Mesodermal cell (in vitro differentiated cells): ENCODE measurements at regions not wholly inside any gene's neighbourhood (a gene's known extent, or its start where the extent isn't known, plus 50 kb on each side); places are given as distances from the start of the nearest gene placed in this dataset.
A peak's percentile ranks its signal among the peaks of the same experiment; 100 is the strongest.

Experiments used
- H3K27ac ChIP-seq: 2 replicates; pipeline ENCODE4 v1.7.0; 2013; ENCODE audit warnings: mild to moderate bottlenecking, low read depth, low read length, moderate library complexity; ENCODE audit not compliant: severe bottlenecking
- H3K36me3 ChIP-seq: 2 replicates; pipeline ENCODE4 v1.7.1; 2013; ENCODE audit warnings: mild to moderate bottlenecking, low read length, moderate library complexity; ENCODE audit not compliant: control insufficient read depth, insufficient read depth
- H3K4me1 ChIP-seq: one replicate; pipeline ENCODE4 v1.7.1; 2013; ENCODE audit warnings: mild to moderate bottlenecking, low read length; ENCODE audit not compliant: insufficient read depth, control insufficient read depth, poor library complexity, severe bottlenecking
- H3K4me3 ChIP-seq: 2 replicates; pipeline ENCODE4 v1.7.0; 2013; ENCODE audit warnings: low read length, control low read depth, mild to moderate bottlenecking; ENCODE audit not compliant: insufficient read depth, poor library complexity, severe bottlenecking; ENCODE audit errors: extremely low read depth
- H3K9me3 ChIP-seq: 2 replicates; pipeline ENCODE4 v1.7.1; 2013; ENCODE audit warnings: mild to moderate bottlenecking, low read length, moderate library complexity; ENCODE audit not compliant: control insufficient read depth
- WGBS, 2 experiments: methylation state at CpG; one replicate each; pipeline ENCODE4 v1.1.5; 2013; ENCODE audit warnings: missing lambda C conversion rate in 2 of 2; ENCODE audit not compliant: insufficient coverage in 2 of 2; 5-methylcytosine and 5-hydroxymethylcytosine counted together

DNA sequence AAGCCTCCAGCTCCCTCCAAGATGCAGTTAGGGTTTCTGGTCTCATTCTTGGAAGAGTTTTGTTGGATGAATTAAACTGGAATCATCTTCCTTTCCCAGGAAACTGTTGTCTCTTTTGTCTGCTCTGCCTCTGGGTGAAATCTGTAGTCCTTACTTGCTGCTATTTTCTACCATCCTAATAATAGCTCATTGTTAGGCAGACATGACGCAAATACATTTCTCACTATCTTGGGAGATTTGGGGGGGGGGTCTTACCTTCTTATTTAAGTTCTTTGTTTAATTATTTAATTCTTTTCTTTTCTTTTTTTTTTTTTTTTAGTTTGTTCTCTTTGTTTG lies 85.4 kb upstream of the DUSP10 start:
- WGBS, 2 experiments = no CpG with 5 or more reads among the region's 1 CpG
- Histone ChIP-seq H3K4me3 (no peak overlapping the region), H3K36me3 (no peaks in the 10 kb centered on the region), H3K27ac (peak overlapping the region; percentile 71), H3K4me1 (peaks cover 35% of the 10 kb centered on the region), H3K9me3 (no peaks in the 10 kb centered on the region)

DNA sequence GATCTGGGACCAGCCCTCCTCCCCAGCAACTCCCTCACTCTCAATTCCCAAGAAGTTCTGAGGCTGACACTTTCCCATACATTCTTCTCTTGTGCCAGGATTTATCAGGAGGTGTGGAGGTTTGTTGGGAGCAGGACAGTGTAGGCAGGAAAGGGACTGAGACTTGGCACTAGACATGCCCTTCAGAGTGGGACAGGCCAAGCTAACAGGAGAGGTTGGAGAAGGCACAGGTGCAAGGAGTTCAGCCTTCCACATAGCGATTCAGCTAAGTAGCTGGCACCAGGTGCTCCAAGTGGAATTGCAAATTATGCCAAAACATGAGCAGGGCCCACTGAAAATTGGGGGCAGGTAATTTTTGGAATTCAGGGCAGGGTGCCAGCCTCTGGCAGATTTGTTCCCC lies 83.0 kb upstream of the DUSP10 start:
- 100% methylated on average over 1 of the region's 1 CpG for WGBS, 2 experiments
- H3K9me3 ChIP-seq = no peaks in the 10 kb centered on the region
- no peaks in the 10 kb centered on the region for H3K36me3 ChIP-seq
- H3K4me3 ChIP-seq = no peak overlapping the region
- H3K27ac ChIP-seq = no peak overlapping the region
- H3K4me1 ChIP-seq = peaks cover 29% of the 10 kb centered on the region

GRCh38 chr1:221824025-221824424 lies 82.1 kb upstream of the DUSP10 start:
- H3K36me3 ChIP-seq = no peaks in the 10 kb centered on the region
- WGBS, 2 experiments = 91 to 100% methylated on average over 2 of the region's 2 CpGs
- peaks cover 21% of the 10 kb centered on the region for H3K4me1 ChIP-seq
- H3K4me3 ChIP-seq = no peak overlapping the region
- no peaks in the 10 kb centered on the region for H3K9me3 ChIP-seq
- no peak overlapping the region for H3K27ac ChIP-seq

- H3K36me3 ChIP-seq = no peaks in the 10 kb centered on the region
- H3K27ac ChIP-seq = no peak overlapping the region
- WGBS, 2 experiments = 100% methylated on average over 1 of the region's 1 CpG; no CpG with 5 or more reads in 1 of the 2 experiments
- no peak overlapping the region for H3K4me3 ChIP-seq
- no peaks in the 10 kb centered on the region for H3K9me3 ChIP-seq
- H3K4me1 ChIP-seq = peaks cover 17% of the 10 kb centered on the region
Observed at GRCh38 chr1:221823561-221823960, 81.7 kb upstream of the DUSP10 start.

- Histone ChIP-seq H3K27ac (no peak overlapping the region), H3K36me3 (no peaks in the 10 kb centered on the region), H3K4me1 (peaks cover 15% of the 10 kb centered on the region), H3K9me3 (no peaks in the 10 kb centered on the region), H3K4me3 (no peak overlapping the region)
- 60 to 75% methylated on average over 1 of the region's 4 CpGs for WGBS, 2 experiments
Observed at GRCh38 chr1:221823149-221823548, 81.3 kb upstream of the DUSP10 start.

- Histone ChIP-seq H3K9me3 (no peaks in the 10 kb centered on the region), H3K36me3 (no peaks in the 10 kb centered on the region), H3K4me3 (no peak overlapping the region), H3K4me1 (peaks cover 10% of the 10 kb centered on the region), H3K27ac (no peak overlapping the region)
- WGBS, 2 experiments = 80% methylated on average over 1 of the region's 3 CpGs; no CpG with 5 or more reads in 1 of the 2 experiments
Observed at GRCh38 chr1:221822591-221822990, 80.7 kb upstream of the DUSP10 start.

GRCh38 chr1:221816899-221817298 lies 75.0 kb upstream of the DUSP10 start:
- H3K27ac ChIP-seq = no peak overlapping the region
- H3K4me1 ChIP-seq = peaks cover 11% of the 10 kb centered on the region
- H3K36me3 ChIP-seq = no peaks in the 10 kb centered on the region
- H3K9me3 ChIP-seq = no peaks in the 10 kb centered on the region
- 61 to 69% methylated on average over 2 to 3 of the region's 3 CpGs for WGBS, 2 experiments
- H3K4me3 ChIP-seq = no peak overlapping the region

GRCh38 chr1:221815660-221816059 lies 73.8 kb upstream of the DUSP10 start:
- H3K9me3 ChIP-seq = no peaks in the 10 kb centered on the region
- H3K4me3 ChIP-seq = no peak overlapping the region
- WGBS, 2 experiments = no CpG with 5 or more reads among the region's 1 CpG
- no peaks in the 10 kb centered on the region for H3K36me3 ChIP-seq
- H3K27ac ChIP-seq = no peak overlapping the region
- peaks cover 11% of the 10 kb centered on the region for H3K4me1 ChIP-seq

DNA sequence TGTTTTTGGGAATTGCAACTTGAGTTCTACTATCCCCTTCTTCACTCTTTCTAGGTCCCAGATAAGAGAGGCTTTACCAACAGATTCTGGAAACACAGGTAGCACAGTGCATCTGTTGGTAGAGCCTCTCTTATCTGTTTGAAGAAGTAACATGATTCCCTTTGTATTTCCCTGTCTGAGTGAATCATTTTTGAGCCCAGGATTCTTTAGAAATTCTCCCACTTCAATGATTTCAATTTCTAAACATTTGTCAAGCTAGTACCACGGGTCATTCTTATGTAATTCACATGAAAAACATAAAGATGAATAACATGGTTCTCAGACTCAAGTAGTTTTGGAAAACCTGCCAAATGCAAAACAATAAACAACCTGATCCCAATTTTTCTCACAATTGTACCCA lies 72.0 kb upstream of the DUSP10 start:
- Histone ChIP-seq H3K9me3 (no peaks in the 10 kb centered on the region), H3K4me3 (no peak overlapping the region), H3K27ac (no peak overlapping the region), H3K4me1 (peaks cover 13% of the 10 kb centered on the region), H3K36me3 (no peaks in the 10 kb centered on the region)
- no CpG with 5 or more reads among the region's 1 CpG for WGBS, 2 experiments

DNA sequence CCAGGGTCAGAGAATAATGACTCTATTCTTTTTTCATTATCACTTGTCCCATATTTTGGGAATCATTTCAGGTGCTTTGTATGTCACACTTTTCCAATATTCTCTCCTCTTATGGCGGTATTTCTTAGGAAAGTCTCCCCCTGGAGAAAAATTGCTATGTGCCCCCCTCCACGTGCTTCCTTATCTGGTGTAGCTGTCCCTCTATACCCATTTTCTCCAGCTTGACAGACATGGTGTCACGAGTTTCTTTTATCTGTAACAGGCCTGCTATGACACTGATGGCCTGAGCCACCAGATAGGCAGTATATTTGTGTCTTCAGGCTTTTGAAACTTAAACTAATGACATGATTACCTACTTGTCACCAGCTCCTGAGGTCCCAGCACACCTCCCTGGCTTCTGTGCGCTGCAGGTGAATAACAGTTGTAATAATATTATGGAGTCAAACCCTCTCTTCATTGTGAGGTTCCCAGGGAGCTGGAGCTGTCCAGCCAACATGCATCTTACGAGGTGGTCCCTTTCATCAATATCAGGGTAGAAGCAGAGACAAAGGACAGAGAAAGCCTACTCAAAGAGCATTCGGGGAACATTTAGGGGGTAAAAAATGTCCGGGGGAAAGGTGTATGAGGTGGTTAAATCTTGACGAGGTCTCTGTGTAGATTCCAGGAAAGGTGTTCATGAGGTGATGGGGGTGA lies 71.2 kb upstream of the DUSP10 start:
- WGBS, 2 experiments = 90% methylated on average over 7 of the region's 8 CpGs
- Histone ChIP-seq H3K36me3 (no peaks in the 10 kb centered on the region), H3K4me1 (peaks cover 13% of the 10 kb centered on the region), H3K4me3 (no peak overlapping the region), H3K9me3 (no peaks in the 10 kb centered on the region), H3K27ac (no peak overlapping the region)

DNA sequence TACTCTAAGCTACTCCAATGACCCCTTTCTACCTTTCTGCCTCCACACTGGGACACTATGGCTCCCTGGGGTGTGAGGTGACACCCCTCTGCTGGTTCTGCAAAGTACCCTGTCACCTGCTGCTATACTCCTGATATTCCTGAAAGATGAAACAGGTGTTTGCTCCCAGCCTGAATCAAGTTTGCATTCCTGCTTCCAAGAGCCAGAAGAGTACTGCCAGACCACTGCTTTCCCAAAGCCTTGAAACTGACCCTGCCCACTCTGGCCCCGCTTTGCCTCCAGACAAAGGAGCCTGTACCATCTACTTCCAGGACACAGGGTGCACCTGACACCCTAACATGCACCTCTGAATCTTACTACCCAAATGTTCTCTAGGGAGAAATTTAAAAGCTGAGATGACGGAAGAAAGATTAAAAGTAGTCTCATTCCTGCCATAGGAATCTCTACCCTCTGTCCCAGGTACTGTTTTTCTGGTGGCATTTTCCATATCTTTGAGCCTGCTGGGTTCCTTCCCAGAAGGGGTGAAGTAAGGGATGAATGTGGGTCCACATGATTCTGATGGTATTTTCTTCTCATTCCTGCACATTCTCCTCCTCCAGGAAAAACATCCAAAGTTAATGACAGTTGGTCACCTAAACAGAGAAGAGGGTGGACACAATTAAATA lies 70.3 kb upstream of the DUSP10 start:
- Histone ChIP-seq H3K27ac (no peak overlapping the region), H3K9me3 (no peaks in the 10 kb centered on the region), H3K4me3 (no peak overlapping the region), H3K4me1 (peaks cover 12% of the 10 kb centered on the region), H3K36me3 (no peaks in the 10 kb centered on the region)
- WGBS, 2 experiments = 83% methylated on average over 1 of the region's 2 CpGs; no CpG with 5 or more reads in 1 of the 2 experiments
